Chondrocyte (in vitro differentiated cells): ENCODE measurements at regions not wholly inside any gene's neighbourhood (a gene's known extent, or its start where the extent isn't known, plus 50 kb on each side); places are given as distances from the start of the nearest gene placed in this dataset.

Source experiments
- DNase-seq: peaks from one replicate; pipeline ENCODE4 v3.0.0; 2021; ENCODE audit warnings: mixed read lengths, low spot score
- H3K27ac Mint-ChIP-seq: one replicate; pipeline ENCODE4 v1.8.0; 2021; ENCODE audit warnings: mild to moderate bottlenecking, moderate library complexity, mixed read lengths; ENCODE audit not compliant: unreplicated experiment
- H3K27me3 Mint-ChIP-seq: 2 replicates; pipeline ENCODE4 v1.8.0; 2021; ENCODE audit warnings: low read depth, mixed read lengths
- H3K36me3 Mint-ChIP-seq: 2 replicates; pipeline ENCODE4 v1.8.0; 2021; ENCODE audit warnings: low read depth, mixed read lengths
- H3K4me1 Mint-ChIP-seq: 2 replicates; pipeline ENCODE4 v1.8.0; 2021; ENCODE audit warnings: low read depth, mild to moderate bottlenecking, mixed read lengths
- H3K4me3 Mint-ChIP-seq: one replicate; pipeline ENCODE4 v1.8.0; 2021; ENCODE audit warnings: mild to moderate bottlenecking, moderate library complexity, mixed read lengths; ENCODE audit not compliant: unreplicated experiment
- H3K9me3 Mint-ChIP-seq: 2 replicates; pipeline ENCODE4 v1.8.0; 2021; ENCODE audit warnings: low read depth, mixed read lengths
- CTCF ChIP-seq: fragments of 200-600 bp; sonication (generic); IDR thresholded peaks from 2 replicates; pipeline ENCODE4 v1.5.0; 2021; ENCODE audit warnings: antibody characterized with exemption, mild to moderate bottlenecking, moderate library complexity

- no peak for TF ChIP-seq CTCF
- H3K27ac Mint-ChIP-seq: no peak overlapping the region
- no peaks in the 10 kb centered on the region for H3K4me1 Mint-ChIP-seq
- H3K36me3 Mint-ChIP-seq: no peaks in the 10 kb centered on the region
- no peaks in the 10 kb centered on the region for H3K27me3 Mint-ChIP-seq
- DNase-seq: no peak
- peaks cover 10% of the 10 kb centered on the region for H3K9me3 Mint-ChIP-seq
- H3K4me3 Mint-ChIP-seq: no peak overlapping the region
Measured at GRCh38 chr2:150750720-150751119, 263.3 kb upstream of the RND3 start.

- Mint-ChIP-seq H3K27me3 (no peaks in the 10 kb centered on the region), H3K9me3 (no peaks in the 10 kb centered on the region), H3K27ac (no peak overlapping the region), H3K36me3 (no peaks in the 10 kb centered on the region), H3K4me1 (no peaks in the 10 kb centered on the region), H3K4me3 (no peak overlapping the region)
- no peak for DNase-seq
- TF ChIP-seq CTCF: no peak
Measured at GRCh38 chr2:150742094-150742493, 254.6 kb upstream of the RND3 start.

GRCh38 chr2:150735894-150736498 is 248.5 kb upstream of the RND3 start:
- H3K4me3 Mint-ChIP-seq: no peak overlapping the region
- H3K27ac Mint-ChIP-seq: no peak overlapping the region
- H3K27me3 Mint-ChIP-seq: no peaks in the 10 kb centered on the region
- DNase-seq: no peak
- no peaks in the 10 kb centered on the region for H3K4me1 Mint-ChIP-seq
- no peaks in the 10 kb centered on the region for H3K9me3 Mint-ChIP-seq
- H3K36me3 Mint-ChIP-seq: no peaks in the 10 kb centered on the region
- no peak for TF ChIP-seq CTCF

- no peak for TF ChIP-seq CTCF
- no peak for DNase-seq
- no peaks in the 10 kb centered on the region for H3K27me3 Mint-ChIP-seq
- H3K4me3 Mint-ChIP-seq: no peak overlapping the region
- no peaks in the 10 kb centered on the region for H3K36me3 Mint-ChIP-seq
- H3K4me1 Mint-ChIP-seq: no peaks in the 10 kb centered on the region
- H3K9me3 Mint-ChIP-seq: no peaks in the 10 kb centered on the region
- H3K27ac Mint-ChIP-seq: no peak overlapping the region
Measured at GRCh38 chr2:150733051-150733618, 245.7 kb upstream of the RND3 start.

GRCh38 chr2:150732491-150732890 is 245.0 kb upstream of the RND3 start:
- H3K36me3 Mint-ChIP-seq: no peaks in the 10 kb centered on the region
- H3K27ac Mint-ChIP-seq: no peak overlapping the region
- no peaks in the 10 kb centered on the region for H3K27me3 Mint-ChIP-seq
- no peak for TF ChIP-seq CTCF
- no peaks in the 10 kb centered on the region for H3K9me3 Mint-ChIP-seq
- H3K4me3 Mint-ChIP-seq: no peak overlapping the region
- no peak for DNase-seq
- no peaks in the 10 kb centered on the region for H3K4me1 Mint-ChIP-seq
